ENCODE measurements at regions not wholly inside any gene's neighbourhood (a gene's known extent, or its start where the extent isn't known, plus 50 kb on each side); places are given as distances from the start of the nearest gene placed in this dataset.
A peak's percentile ranks its signal among the peaks of the same experiment; 100 is the strongest.
"Not testable (repeated sequence)": the region's sequence is repeated elsewhere in the genome, so short reads cannot be mapped to it uniquely, and the experiment has no call there.

DNA sequence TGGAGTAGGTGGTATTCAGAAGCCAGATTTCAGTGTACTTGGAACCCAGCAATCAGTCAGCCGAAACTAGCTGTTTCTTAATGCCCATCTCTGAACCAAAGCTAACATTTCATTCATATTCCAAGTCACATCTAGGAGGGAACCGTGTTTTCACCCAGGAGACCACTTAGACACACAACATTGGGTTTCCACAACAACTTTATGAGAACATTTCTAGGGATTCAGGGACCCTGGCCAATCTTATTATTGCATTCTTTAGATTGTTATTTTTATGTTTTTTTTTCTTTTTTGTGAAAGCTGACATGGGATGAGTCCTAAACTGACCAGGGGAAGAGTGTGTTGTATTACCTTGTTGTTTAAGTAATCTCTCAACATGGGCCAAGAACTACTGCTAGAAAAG lies 72.5 kb upstream of the KIAA0040 start:
- DNase-seq (ENCODE audit: low spot score), result no peak
- intact Hi-C loops (cut with DNase I), result no loop called here
- no peak for ATAC-seq

DNA sequence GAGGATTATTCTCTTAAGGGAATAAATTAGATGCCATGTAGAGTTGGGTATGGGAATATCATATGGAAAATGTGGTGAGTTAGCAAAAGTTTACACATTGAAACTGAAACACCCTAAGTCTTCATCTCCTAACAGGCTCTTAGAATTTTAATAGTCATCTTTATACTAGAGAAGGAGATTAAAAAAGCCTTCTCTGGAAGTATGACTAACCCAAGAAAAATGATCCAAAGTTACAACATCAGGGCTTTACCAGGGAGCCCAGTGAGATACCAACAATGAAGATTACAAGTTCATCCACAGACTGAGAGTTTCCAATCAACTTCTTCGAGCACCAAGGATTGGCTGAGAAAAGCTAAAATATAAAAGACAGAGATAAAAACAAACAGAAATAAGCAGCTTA lies 70.0 kb upstream of the KIAA0040 start:
- intact Hi-C loops (cut with DNase I), result no loop called here
- ATAC-seq, result no peak

DNA sequence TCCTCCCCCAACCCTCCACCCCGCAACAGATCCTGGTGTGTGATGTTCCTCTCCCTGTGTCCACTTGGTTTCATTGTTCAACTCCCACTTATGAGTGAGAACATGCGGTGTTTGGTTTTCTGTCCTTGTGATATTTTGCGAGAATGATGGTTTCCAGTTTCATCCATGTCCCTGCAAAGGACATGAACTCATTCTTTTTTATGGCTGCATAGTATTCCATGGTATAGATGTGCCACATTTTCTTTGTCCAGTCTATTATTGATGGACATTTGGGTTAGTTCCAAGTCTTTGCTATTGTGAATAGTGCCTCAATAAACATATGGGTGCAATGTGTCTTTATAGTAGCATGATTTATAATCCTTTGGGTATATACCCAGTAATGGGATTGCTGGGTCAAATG lies 63.7 kb upstream of the KIAA0040 start:
- DNase-seq (ENCODE audit: low spot score); intact Hi-C loops (cut with DNase I); ATAC-seq: not testable (repeated sequence)

More for the DNA sequence above, 70.0 kb upstream of the KIAA0040 start:
- no peak for DNase-seq (ENCODE audit: low spot score)

DNA sequence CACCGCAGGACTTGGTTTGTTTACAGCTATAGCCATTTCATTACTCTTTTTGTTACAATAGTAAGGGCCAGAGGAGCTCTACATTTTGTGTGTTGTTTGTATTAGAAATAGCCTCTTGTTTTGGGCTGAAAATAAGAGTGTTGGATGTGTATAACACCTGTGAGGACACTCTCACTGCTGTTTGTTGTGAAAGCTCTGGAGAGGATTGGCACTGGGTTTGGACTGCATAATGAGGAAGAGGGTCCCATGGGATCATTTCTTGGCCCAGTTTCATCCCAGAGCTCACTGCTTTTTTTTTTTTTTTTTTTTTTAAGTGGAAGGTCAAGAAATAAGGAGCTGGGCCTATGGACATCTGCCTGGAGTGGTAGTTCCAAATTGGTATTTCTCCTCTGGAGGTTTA lies 61.6 kb upstream of the KIAA0040 start:
- DNase-seq (ENCODE audit: low spot score) (no peak), ATAC-seq (no peak)
- intact Hi-C loops (cut with DNase I), result no loop called here

DNA sequence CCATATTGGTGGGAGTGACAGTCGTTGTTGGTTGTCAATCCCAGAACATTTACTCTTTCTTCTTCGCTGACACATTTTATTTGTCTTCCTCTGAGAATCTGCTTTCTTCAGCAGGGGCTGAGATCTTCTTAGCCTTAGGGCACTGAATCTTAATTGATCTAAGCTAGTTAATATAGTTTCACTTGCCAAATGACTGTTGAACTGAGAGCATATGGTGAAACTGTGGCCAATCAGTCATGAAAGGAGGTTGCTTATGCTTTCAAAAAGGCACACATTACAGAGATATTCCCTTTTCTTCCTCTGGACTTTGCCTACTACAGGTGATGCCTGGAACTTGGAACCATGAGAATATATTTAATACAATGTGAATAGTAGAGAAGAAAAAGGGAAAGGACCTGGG lies 60.0 kb upstream of the KIAA0040 start:
- intact Hi-C loops (cut with DNase I), result no loop called here
- ATAC-seq (no peak), DNase-seq (ENCODE audit: low spot score) (no peak)

DNA sequence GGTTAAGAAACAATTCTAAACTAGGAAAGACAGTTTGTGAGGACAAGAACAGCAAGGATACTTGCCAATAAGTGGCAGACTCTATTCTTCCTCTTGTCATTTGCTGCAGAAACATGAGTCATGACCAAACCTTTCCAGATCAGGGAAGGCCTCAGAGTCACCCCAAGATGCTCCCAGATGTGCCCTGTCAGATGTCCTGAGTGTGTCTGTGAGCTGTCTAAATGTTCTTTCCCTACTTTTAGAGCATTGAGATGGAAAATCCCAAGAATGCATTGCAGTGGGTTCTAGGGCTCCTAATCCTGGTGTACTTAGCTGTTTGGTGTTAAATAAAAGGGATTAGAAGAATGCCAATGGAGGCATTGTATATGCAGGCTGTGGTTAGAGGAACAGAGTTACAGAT lies 57.5 kb upstream of the KIAA0040 start:
- no peak for DNase-seq (ENCODE audit: low spot score)
- intact Hi-C loops (cut with DNase I), result no loop called here
- ATAC-seq, result peak; percentile 68

DNA sequence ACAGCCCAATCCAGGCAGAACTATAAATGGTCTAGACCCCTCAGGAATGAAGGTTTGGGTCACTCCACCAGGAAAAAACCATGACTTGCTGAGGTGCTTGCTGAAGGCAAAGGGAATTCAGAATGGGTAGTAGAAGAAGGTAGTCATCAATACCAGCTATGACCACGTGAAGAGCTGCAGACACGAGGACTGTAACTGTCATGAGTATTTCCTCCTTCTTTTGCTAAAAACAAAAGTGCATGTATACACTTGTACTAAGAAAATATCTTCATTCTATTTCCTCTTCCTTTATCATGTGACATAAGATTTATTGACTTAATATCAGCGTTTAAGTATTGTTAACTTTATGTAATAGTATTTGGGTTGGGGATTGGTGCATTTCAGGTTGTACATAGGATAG lies 55.5 kb upstream of the KIAA0040 start:
- ATAC-seq; DNase-seq (ENCODE audit: low spot score); intact Hi-C loops (cut with DNase I): not testable (repeated sequence)

DNA sequence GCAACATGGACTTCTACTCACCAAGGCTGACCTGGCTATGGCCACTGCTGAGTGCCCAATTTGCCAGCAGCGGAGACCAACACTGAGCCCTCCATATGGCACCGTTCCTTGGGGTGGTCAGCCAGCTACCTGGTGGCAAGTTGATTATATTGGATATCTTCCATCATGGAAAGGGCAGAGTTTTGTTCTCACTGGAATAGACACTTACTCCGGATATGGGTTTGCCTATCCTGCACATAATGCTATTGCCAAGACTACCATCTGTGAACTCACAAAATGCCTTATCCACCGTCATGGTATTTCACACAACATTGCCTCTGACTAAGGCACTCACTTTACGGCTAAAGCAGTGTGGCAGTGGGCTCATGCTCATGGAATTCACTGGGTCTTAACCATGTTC lies 54.5 kb upstream of the KIAA0040 start:
- intact Hi-C loops (cut with DNase I); DNase-seq (ENCODE audit: low spot score); ATAC-seq: not testable (repeated sequence)

DNA sequence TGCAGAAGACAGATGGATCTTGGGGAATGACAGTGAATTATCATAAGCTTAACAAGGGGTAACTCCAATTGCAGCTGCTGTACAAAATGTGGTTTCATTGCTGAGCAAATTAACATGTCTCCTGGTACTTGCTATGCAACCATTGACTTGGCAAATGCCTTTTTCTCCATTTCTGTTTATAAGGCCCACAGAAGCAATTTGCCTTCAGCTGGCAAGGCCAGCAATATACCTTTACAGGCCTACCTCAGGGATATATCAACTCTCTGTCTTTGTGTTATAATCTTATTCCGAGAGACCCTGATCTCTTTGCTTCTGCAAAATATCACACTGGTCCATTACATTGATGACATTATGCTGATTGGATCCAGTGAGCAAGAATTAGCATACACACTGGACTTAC lies 52.7 kb upstream of the KIAA0040 start:
- DNase-seq (ENCODE audit: low spot score) (no peak), ATAC-seq (no peak)
- intact Hi-C loops (cut with DNase I), result no loop called here

DNA sequence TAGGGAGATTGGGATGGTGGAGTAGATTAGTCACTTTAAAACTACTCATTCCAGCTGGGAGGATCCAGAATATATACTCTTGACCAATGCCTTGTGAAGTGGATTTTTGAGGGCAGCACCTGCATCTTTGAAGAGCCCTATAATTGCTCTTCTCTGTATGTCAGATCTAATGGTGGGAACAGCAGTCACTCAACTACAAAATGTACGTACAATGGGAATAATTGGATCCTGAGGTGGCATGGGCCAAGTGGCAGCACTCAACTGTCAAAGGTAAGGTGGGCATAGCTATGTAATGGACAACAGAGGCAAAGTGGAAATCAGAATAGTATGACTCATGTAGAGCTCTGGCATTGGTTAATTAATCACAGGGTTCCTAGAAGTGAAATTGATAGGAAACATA lies 51.6 kb upstream of the KIAA0040 start:
- DNase-seq (ENCODE audit: low spot score) (no peak), ATAC-seq (no peak)
- intact Hi-C loops (cut with DNase I), result no loop called here
